Hepatocyte (in vitro differentiated cells): ENCODE measurements at regions not wholly inside any gene's neighbourhood (a gene's known extent, or its start where the extent isn't known, plus 50 kb on each side); places are given as distances from the start of the nearest gene placed in this dataset.

Experiments used
- DNase-seq: peaks from one replicate; pipeline ENCODE4 v3.0.0-alpha.2; 2016; ENCODE audit warnings: low spot score
- H2AFZ ChIP-seq: fragments of 200-600 bp; sonication (generic); 2 replicates; pipeline ENCODE4 v1.6.0; 2016; ENCODE audit warnings: antibody characterized with exemption, mild to moderate bottlenecking
- H3K27ac ChIP-seq: fragments of 200-600 bp; sonication (generic); 2 replicates; pipeline ENCODE4 v1.5.1; 2016; ENCODE audit warnings: mild to moderate bottlenecking
- H3K27me3 ChIP-seq: fragments of 200-600 bp; sonication (generic); 2 replicates; pipeline ENCODE4 v1.6.1; 2016
- H3K36me3 ChIP-seq: fragments of 200-600 bp; sonication (generic); replicated peaks from 2 replicates; pipeline ENCODE4 v1.5.1; 2016; ENCODE audit warnings: low read depth; ENCODE audit not compliant: insufficient read depth
- H3K4me1 ChIP-seq: fragments of 200-600 bp; sonication (generic); 2 replicates; pipeline ENCODE4 v1.5.1; 2016; ENCODE audit warnings: mild to moderate bottlenecking, moderate library complexity; ENCODE audit not compliant: insufficient read depth
- H3K4me2 ChIP-seq: fragments of 200-600 bp; sonication (generic); 2 replicates; pipeline ENCODE4 v1.6.0; 2016
- H3K4me3 ChIP-seq: fragments of 200-600 bp; sonication (generic); 2 replicates; pipeline ENCODE4 v1.5.1; 2016; ENCODE audit warnings: mild to moderate bottlenecking
- H3K79me2 ChIP-seq: fragments of 200-600 bp; sonication (generic); 2 replicates; pipeline ENCODE4 v1.6.0; 2017; ENCODE audit warnings: mild to moderate bottlenecking
- H3K9me2 ChIP-seq: fragments of 200-600 bp; sonication (generic); replicated peaks from 2 replicates; pipeline ENCODE4 v1.6.0; 2017; ENCODE audit warnings: mild to moderate bottlenecking; ENCODE audit not compliant: insufficient read depth
- H3K9me3 ChIP-seq: fragments of 200-600 bp; sonication (generic); 2 replicates; pipeline ENCODE4 v1.5.1; 2016; ENCODE audit warnings: low read depth, mild to moderate bottlenecking
- H4K20me1 ChIP-seq: fragments of 200-600 bp; sonication (generic); 2 replicates; pipeline ENCODE4 v1.6.0; 2016; ENCODE audit warnings: mild to moderate bottlenecking; ENCODE audit not compliant: insufficient read depth, poor library complexity, severe bottlenecking
- CTCF ChIP-seq: fragments of 200-600 bp; sonication (generic); IDR thresholded peaks from 2 replicates; pipeline ENCODE4 v1.5.1; 2016; ENCODE audit warnings: antibody characterized with exemption, mild to moderate bottlenecking; ENCODE audit not compliant: poor library complexity
- EZH2 ChIP-seq: fragments of 200-600 bp; sonication (generic); IDR thresholded peaks from 2 replicates; pipeline ENCODE4 v1.6.1; 2016; ENCODE audit warnings: antibody characterized with exemption, mild to moderate bottlenecking, borderline replicate concordance
- EZH2phosphoT487 ChIP-seq: fragments of 200-600 bp; sonication (generic); IDR thresholded peaks from one replicate; pipeline ENCODE4 v1.6.1; 2018; ENCODE audit warnings: antibody characterized with exemption, mild to moderate bottlenecking, low read depth, moderate library complexity; ENCODE audit not compliant: unreplicated experiment, severe bottlenecking
- WGBS: methylation state at CpG from one replicate; pipeline ENCODE4 v1.1.6; 2016; ENCODE audit warnings: low lambda C conversion rate; ENCODE audit errors: missing lambda C conversion rate; 5-methylcytosine and 5-hydroxymethylcytosine counted together

DNA sequence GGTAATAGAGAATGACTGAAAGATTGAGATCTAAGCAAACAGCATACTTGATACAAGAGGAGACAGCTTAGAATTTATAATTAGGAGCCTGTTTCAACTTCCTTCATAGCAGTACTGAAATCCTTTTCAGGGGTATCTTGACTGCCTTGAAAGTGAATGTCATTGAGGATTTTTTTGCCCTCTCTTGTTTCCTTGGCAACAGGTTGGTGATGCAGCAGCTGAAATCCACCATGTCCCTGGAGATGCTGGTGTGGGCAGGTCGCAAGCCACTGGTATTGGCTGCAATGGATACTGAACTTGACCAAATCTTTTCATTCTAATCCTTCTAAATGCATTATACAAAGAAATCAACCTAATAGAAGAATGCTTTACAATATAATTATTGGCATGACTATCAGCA lies 59.3 kb upstream of the GAP43 start:
- no peaks in the 10 kb centered on the region for H3K9me3 ChIP-seq
- no peak for DNase-seq
- 100% methylated on average over 1 of the region's 1 CpG for WGBS
- H3K9me2 ChIP-seq: no peaks in the 10 kb centered on the region
- no peak overlapping the region for H3K4me3 ChIP-seq
- no peak overlapping the region for H3K4me2 ChIP-seq
- H4K20me1 ChIP-seq: no peaks in the 10 kb centered on the region
- H3K4me1 ChIP-seq: no peaks in the 10 kb centered on the region
- no peak overlapping the region for H3K27ac ChIP-seq
- no peak for TF ChIP-seq EZH2
- TF ChIP-seq CTCF: no peak
- TF ChIP-seq EZH2phosphoT487: no peak
- H3K36me3 ChIP-seq: no peaks in the 10 kb centered on the region
- H2AFZ ChIP-seq: no peak overlapping the region
- H3K27me3 ChIP-seq: no peaks in the 10 kb centered on the region
- H3K79me2 ChIP-seq: no peaks in the 10 kb centered on the region

- H3K9me3 ChIP-seq: no peaks in the 10 kb centered on the region
- no peak overlapping the region for H2AFZ ChIP-seq
- WGBS: 93% methylated on average over 1 of the region's 1 CpG
- DNase-seq: no peak
- H3K27ac ChIP-seq: no peak overlapping the region
- H3K4me3 ChIP-seq: no peak overlapping the region
- no peaks in the 10 kb centered on the region for H3K79me2 ChIP-seq
- no peaks in the 10 kb centered on the region for H3K9me2 ChIP-seq
- no peaks in the 10 kb centered on the region for H3K4me1 ChIP-seq
- H3K36me3 ChIP-seq: no peaks in the 10 kb centered on the region
- no peaks in the 10 kb centered on the region for H3K27me3 ChIP-seq
- H3K4me2 ChIP-seq: no peak overlapping the region
- TF ChIP-seq EZH2 (no peak), EZH2phosphoT487 (no peak)
- no peaks in the 10 kb centered on the region for H4K20me1 ChIP-seq
Observed at GRCh38 chr3:115571413-115571812, 51.9 kb upstream of the GAP43 start.
